Activated naive CD4-positive, alpha-beta T cell treated with anti-CD3 and anti-CD28 coated beads, Interleukin-2, amount 10 ng/mL, durations not matched to agents 7 days and 5 days (primary cell): ENCODE measurements at regions not wholly inside any gene's neighbourhood (a gene's known extent, or its start where the extent isn't known, plus 50 kb on each side); places are given as distances from the start of the nearest gene placed in this dataset.

Experiments
- CTCF ChIA-PET: fragments of 350-600 bp; sonication (Branson Sonifier 250); formaldehyde crosslinking; loops from one replicate; lab custom pipeline; 2021; ENCODE audit warnings: antibody characterized with exemption; lab: Charles Lee
- DNase-seq: peaks from one replicate; pipeline ENCODE4 v3.0.0-alpha.2; 2020
- H3K27ac Mint-ChIP-seq: one replicate; pipeline ENCODE4 v1.8.0; 2021; ENCODE audit warnings: mild to moderate bottlenecking, moderate library complexity, mixed read lengths
- H3K27me3 Mint-ChIP-seq: one replicate; pipeline ENCODE4 v1.8.0; 2021; ENCODE audit warnings: mild to moderate bottlenecking, mixed read lengths
- H3K36me3 Mint-ChIP-seq: one replicate; pipeline ENCODE4 v1.8.0; 2021; ENCODE audit warnings: mixed read lengths
- H3K4me1 Mint-ChIP-seq: one replicate; pipeline ENCODE4 v1.8.0; 2021; ENCODE audit warnings: mixed read lengths
- H3K4me3 Mint-ChIP-seq: one replicate; pipeline ENCODE4 v1.8.0; 2021; ENCODE audit warnings: mild to moderate bottlenecking, moderate library complexity, mixed read lengths
- H3K9me3 Mint-ChIP-seq: one replicate; pipeline ENCODE4 v1.8.0; 2021; ENCODE audit warnings: mixed read lengths

DNA sequence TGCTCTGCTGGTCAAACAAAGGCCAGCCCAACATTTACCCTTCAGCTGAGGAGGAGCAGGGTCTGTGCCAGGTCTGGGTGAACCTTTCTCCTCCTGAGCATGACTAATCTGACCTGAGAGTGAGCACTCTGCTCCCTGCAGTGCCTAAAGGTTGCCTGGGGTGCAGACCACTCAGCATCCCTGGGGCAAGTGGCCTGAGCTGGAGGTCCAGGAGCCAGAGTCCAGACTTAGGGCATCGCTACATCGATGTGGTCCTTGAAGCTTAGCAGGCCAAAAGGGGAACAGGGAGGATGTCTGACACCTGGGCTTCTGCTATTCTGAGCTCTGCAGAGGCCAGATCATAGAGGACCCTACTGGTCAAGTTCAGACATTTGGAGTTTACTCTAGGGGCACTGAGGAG lies 119.1 kb downstream of the FAM43A start:
- H3K27ac Mint-ChIP-seq = no peak overlapping the region
- H3K9me3 Mint-ChIP-seq = no peaks in the 10 kb centered on the region
- no peak for DNase-seq
- CTCF ChIA-PET = no interaction called here
- H3K27me3 Mint-ChIP-seq = peaks cover 27% of the 10 kb centered on the region
- no peaks in the 10 kb centered on the region for H3K4me1 Mint-ChIP-seq
- no peaks in the 10 kb centered on the region for H3K36me3 Mint-ChIP-seq
- no peak overlapping the region for H3K4me3 Mint-ChIP-seq

DNA sequence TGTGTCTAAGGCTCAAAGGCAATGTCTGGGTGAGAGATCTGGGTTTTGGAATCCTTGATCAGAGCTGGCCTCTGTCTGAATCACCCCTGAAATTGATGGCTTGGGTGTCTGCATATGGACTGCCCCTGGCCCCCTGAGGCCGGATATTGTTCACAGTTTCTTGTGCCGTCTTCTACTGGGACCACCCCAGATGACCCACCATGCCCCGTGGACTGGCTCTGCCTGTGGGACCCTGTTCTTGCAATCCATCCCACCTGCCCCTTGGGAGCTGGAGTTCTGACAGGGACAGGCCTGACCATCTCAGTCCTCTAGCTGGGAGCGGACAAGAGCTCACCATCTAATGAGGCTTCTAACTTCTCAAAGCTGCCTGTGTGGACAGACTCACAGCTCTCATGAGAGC lies 119.9 kb downstream of the FAM43A start:
- no peaks in the 10 kb centered on the region for H3K9me3 Mint-ChIP-seq
- CTCF ChIA-PET = interaction anchor here (1.1 kb wide), 1 partner anchor 11 kb away, joined by 3 read pairs; no protein-coding TSS in a partner anchor
- H3K27me3 Mint-ChIP-seq = peaks cover 30% of the 10 kb centered on the region
- no peak for DNase-seq
- H3K4me1 Mint-ChIP-seq = no peaks in the 10 kb centered on the region
- H3K36me3 Mint-ChIP-seq = no peaks in the 10 kb centered on the region
- no peak overlapping the region for H3K4me3 Mint-ChIP-seq
- H3K27ac Mint-ChIP-seq = no peak overlapping the region

DNA sequence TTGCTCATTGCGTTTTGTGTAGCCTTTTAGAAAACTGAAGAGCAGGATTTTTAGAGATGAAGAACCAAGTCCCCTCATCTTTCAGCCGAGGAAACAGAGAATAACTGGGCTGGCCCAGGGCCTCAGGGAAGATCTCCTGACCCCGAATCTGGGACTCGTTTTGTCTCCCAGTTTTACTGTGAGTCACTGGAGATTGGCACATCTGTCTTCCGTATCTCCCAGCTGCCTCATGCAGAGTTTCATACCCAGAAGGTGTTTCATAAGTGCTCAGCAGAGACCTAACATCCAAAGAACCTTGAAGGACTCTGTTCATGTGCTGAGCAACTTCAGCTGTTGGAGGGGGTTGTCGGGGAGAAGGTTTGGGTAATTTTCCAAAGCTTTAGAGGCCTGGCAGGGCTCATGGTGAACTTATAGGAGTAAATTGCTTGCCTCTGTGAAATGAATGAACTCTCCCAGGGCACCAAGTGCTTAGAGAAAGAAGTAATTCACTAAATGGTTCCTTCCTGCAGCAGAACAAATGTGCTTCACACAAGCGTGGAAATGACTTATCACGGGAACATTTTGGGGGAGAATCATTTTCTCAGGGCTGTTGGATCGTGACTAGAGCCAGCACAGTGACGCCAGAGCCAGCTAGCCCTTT lies 121.4 kb downstream of the FAM43A start:
- CTCF ChIA-PET = no interaction called here
- no peak overlapping the region for H3K27ac Mint-ChIP-seq
- peaks cover 27% of the 10 kb centered on the region for H3K27me3 Mint-ChIP-seq
- H3K4me1 Mint-ChIP-seq = no peaks in the 10 kb centered on the region
- H3K36me3 Mint-ChIP-seq = no peaks in the 10 kb centered on the region
- no peak overlapping the region for H3K4me3 Mint-ChIP-seq
- no peaks in the 10 kb centered on the region for H3K9me3 Mint-ChIP-seq
- DNase-seq = no peak

DNA sequence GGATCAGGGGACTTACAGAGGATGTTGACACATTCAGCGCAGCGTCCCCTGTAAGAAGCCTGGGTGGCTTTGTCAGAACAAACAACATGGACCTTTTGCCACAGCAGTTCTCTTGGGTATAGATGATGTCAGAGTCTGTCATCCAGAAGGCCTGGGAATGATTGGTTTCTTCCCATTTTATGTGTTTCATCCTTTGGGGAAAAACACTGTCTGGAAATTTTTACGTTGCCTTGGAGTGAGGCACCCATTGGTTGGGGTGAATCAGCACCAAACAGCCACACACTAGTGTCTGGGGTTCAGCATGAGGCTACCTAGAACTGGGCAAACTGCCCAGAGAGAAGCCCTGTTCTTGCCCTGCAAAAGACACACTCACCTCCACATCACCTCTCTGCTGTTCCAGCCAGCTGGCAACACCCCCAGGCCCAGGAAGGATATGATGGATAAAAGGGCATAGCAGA lies 123.0 kb downstream of the FAM43A start:
- DNase-seq = no peak
- Mint-ChIP-seq H3K27me3 (peaks cover 26% of the 10 kb centered on the region), H3K27ac (no peak overlapping the region), H3K4me3 (no peak overlapping the region), H3K9me3 (no peaks in the 10 kb centered on the region), H3K36me3 (no peaks in the 10 kb centered on the region), H3K4me1 (no peaks in the 10 kb centered on the region)
- CTCF ChIA-PET = no interaction called here

DNA sequence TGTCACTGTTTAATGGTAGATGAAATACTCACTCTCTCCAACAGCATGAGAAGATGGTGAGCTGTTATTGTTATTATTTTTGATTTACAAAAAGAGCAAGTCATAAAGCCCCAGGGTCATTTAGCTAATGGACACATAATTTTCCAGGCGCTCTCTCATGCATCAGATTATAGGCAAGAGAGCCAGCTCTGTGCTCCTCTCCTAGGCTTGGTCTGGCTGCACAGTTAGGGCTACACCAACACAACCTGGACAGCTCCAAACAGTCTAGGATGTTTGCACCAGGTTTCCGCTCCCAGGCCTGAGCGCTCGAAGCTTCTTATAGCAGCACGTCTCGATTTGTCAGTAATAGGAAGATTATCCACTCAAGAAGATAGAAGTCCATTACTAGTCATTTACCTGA lies 123.7 kb downstream of the FAM43A start:
- H3K27me3 Mint-ChIP-seq = peaks cover 23% of the 10 kb centered on the region
- H3K9me3 Mint-ChIP-seq = no peaks in the 10 kb centered on the region
- CTCF ChIA-PET = no interaction called here
- H3K4me3 Mint-ChIP-seq = no peak overlapping the region
- H3K4me1 Mint-ChIP-seq = no peaks in the 10 kb centered on the region
- no peaks in the 10 kb centered on the region for H3K36me3 Mint-ChIP-seq
- no peak for DNase-seq
- no peak overlapping the region for H3K27ac Mint-ChIP-seq

DNA sequence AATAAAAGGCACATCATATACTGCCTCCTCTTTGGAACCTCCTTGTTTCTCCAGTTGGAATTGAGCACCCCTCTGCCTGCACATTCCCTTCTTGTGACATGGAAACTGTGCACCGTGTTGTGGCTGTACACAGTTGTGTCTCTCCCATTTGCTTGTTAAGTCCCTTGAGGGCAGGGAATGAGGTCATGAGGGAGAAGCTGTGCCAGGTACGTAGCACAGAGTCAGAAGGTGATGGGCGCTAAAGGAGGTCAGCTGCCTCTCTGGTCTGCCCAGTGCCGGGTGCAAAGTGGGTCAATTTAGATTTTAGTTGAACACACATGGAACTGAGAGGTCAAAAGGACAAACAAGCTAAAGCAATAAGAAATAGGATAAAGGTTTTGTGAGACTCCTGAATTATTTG lies 124.4 kb downstream of the FAM43A start:
- CTCF ChIA-PET = no interaction called here
- Mint-ChIP-seq H3K36me3 (no peaks in the 10 kb centered on the region), H3K27me3 (peaks cover 23% of the 10 kb centered on the region), H3K4me1 (no peaks in the 10 kb centered on the region), H3K4me3 (no peak overlapping the region), H3K27ac (no peak overlapping the region), H3K9me3 (no peaks in the 10 kb centered on the region)
- no peak for DNase-seq

DNA sequence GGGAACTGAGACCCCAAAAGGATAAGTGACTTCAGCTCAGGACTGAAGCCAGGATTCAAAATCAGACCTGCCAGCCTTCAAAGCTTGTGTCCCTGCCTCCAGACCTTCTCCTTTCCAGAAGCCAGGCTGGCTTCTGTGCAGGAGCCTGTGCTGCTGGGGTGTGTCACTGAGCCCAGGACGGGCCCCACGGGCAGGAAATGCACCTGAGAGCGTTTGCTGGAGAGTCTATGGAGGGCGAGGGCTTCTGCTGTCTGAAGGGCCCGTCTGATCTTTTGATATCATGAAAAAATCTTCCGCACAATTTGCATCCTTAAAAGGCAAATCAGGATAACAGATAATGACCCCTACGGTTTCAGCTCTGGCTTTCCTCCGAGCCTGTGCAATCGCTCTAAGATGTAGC lies 125.4 kb downstream of the FAM43A start:
- no peak for DNase-seq
- H3K9me3 Mint-ChIP-seq = no peaks in the 10 kb centered on the region
- no peaks in the 10 kb centered on the region for H3K36me3 Mint-ChIP-seq
- H3K27me3 Mint-ChIP-seq = peaks cover 18% of the 10 kb centered on the region
- no peaks in the 10 kb centered on the region for H3K4me1 Mint-ChIP-seq
- CTCF ChIA-PET = no interaction called here
- H3K27ac Mint-ChIP-seq = no peak overlapping the region
- no peak overlapping the region for H3K4me3 Mint-ChIP-seq

DNA sequence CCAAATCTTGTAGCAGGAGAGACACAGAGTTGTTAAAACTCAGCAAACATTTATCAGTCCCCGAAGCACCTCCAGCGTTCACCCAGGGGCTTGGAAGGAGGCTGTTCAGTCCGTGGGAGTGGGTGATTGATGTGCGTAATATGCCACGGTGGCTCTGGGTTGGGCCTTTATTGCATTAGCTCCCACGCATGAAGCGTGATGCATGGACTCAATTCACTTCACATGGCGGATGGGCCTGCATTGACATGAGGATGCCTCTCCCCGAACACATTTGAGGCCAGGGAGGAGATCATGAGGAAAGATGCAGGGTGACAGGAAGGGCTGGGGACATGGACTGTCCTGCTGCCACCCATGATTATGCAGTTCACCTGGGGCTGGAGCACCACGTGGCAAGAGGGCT lies 126.5 kb downstream of the FAM43A start:
- CTCF ChIA-PET = interaction anchor here (0.6 kb wide), 1 partner anchor 129 kb away, joined by 3 read pairs; no protein-coding TSS in a partner anchor
- Mint-ChIP-seq H3K4me3 (no peak overlapping the region), H3K4me1 (no peaks in the 10 kb centered on the region), H3K9me3 (no peaks in the 10 kb centered on the region), H3K27ac (no peak overlapping the region), H3K27me3 (peaks cover 9% of the 10 kb centered on the region), H3K36me3 (no peaks in the 10 kb centered on the region)
- no peak for DNase-seq

DNA sequence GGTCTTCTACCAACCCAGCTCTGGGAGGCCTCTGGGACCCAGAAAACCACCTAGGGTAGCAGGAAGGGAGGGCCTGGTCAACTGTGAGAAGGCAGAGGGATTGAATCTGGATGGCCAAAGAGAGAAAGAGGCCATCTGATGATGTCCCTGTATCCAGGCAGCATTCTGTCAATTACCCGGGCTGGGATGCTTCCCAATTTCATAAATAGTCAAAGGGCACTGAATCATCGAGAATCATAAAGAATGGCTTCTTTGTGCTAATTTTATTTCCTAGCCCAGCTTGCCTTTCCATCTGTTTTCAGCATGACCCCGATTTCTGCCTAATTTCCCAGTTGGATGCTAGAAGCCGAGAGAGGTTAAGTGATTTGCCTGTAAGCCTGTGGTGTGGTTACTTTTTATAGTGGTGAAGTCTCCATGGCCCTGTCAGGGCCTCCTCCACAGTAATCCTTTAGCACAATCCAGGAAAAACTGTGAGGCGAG lies 129.2 kb downstream of the FAM43A start:
- CTCF ChIA-PET = interaction anchor here (0.6 kb wide), 1 partner anchor 127 kb away, joined by 3 read pairs; no protein-coding TSS in a partner anchor
- DNase-seq = no peak

DNA sequence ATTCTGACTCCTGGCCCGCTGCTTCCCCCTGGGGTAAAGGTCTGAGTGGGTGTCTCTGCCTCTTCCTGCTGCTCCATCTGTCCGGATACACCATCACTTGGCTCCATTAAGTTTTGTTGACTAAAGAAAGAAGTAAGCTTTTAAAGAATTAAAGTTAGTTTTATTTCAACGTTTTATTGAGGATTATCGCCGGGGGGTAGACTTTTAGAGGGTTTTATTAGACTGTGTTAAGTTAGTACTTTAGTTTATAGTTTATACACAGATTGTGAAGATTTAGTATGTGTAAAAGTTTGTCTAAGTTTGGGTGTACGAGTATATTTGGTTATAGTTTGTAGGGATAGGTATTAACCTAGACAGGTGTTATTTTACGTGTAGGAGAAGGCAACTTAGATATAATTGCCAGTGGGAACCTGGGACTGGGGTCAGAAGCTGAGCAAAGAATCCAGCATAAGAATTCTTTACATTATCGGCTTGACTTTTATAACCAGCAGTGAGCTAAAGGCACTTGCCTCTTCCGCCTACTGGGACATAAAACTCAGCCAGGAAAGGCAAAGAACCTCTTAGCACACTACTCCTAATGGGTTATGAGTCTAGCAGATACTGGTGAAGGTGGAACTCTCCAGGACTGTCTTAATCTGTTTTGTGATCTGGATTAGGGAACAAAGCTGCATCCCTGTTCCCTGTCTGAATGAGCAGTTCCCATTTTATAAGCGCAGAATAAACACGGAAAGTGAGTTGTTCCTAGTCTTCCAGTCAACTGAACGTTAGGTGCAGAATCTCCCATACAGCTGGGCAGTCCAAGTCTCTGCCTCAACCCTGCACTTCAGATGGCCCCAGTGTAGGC lies 131.3 kb downstream of the FAM43A start:
- peaks cover 24% of the 10 kb centered on the region for H3K27me3 Mint-ChIP-seq
- H3K27ac Mint-ChIP-seq = no peak overlapping the region
- no peaks in the 10 kb centered on the region for H3K9me3 Mint-ChIP-seq
- H3K36me3 Mint-ChIP-seq = no peaks in the 10 kb centered on the region
- no peak for DNase-seq
- no peak overlapping the region for H3K4me3 Mint-ChIP-seq
- CTCF ChIA-PET = interaction anchor here (1.4 to 1.7 kb wide), 2 partner anchors 11 to 134 kb away, joined by 3 read pairs; no protein-coding TSS in a partner anchor
- H3K4me1 Mint-ChIP-seq = no peaks in the 10 kb centered on the region

More for the DNA sequence above, 129.2 kb downstream of the FAM43A start:
- H3K4me1 Mint-ChIP-seq = no peaks in the 10 kb centered on the region
- no peak overlapping the region for H3K4me3 Mint-ChIP-seq
- no peaks in the 10 kb centered on the region for H3K36me3 Mint-ChIP-seq
- no peak overlapping the region for H3K27ac Mint-ChIP-seq
- H3K27me3 Mint-ChIP-seq = peaks cover 18% of the 10 kb centered on the region
- H3K9me3 Mint-ChIP-seq = no peaks in the 10 kb centered on the region

DNA sequence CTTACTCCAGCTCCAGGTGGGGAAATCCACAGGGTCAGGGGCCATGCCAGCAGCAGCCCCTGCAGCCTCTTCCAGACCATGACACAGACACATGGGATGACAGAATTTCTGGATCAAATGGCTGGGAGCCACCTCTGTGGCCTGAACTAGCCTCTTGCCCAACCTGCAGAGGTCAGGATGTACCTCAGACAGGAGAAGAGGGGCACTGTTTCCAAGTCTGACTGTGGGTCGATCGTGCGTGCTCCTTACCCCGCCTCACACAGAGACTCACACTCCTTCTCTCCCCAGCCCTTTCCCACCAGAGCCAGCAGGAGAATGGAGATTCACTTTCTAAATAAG lies 131.9 kb downstream of the FAM43A start:
- peaks cover 25% of the 10 kb centered on the region for H3K27me3 Mint-ChIP-seq
- DNase-seq = no peak
- CTCF ChIA-PET = interaction anchor here (1.4 kb wide), 1 partner anchor 135 kb away, joined by 3 read pairs; no protein-coding TSS in a partner anchor
- no peaks in the 10 kb centered on the region for H3K4me1 Mint-ChIP-seq
- no peak overlapping the region for H3K4me3 Mint-ChIP-seq
- no peaks in the 10 kb centered on the region for H3K9me3 Mint-ChIP-seq
- no peaks in the 10 kb centered on the region for H3K36me3 Mint-ChIP-seq
- no peak overlapping the region for H3K27ac Mint-ChIP-seq

DNA sequence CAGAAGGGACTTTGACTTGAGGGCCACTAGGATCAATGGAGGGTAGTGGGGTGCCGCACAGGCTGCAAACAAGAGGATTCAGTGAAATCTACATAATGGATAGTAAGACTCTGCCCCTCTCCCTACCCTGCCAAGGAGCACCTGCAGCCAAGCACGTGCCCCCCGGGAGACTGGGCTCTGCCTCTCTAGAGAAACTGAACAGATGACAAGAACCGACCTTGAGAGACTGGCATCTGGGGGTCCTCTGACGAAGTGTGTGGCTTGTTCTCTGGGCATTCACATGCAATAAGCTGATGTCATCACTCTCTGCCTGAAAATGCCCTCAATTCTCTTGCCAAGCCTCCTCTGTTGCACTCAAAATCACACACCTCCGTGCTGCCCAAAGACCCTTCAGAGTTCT lies 132.3 kb downstream of the FAM43A start:
- no peaks in the 10 kb centered on the region for H3K36me3 Mint-ChIP-seq
- DNase-seq = no peak
- no peaks in the 10 kb centered on the region for H3K4me1 Mint-ChIP-seq
- peaks cover 29% of the 10 kb centered on the region for H3K27me3 Mint-ChIP-seq
- CTCF ChIA-PET = interaction anchor here (1.4 kb wide), 1 partner anchor 135 kb away, joined by 3 read pairs; no protein-coding TSS in a partner anchor
- H3K4me3 Mint-ChIP-seq = no peak overlapping the region
- H3K27ac Mint-ChIP-seq = no peak overlapping the region
- no peaks in the 10 kb centered on the region for H3K9me3 Mint-ChIP-seq

DNA sequence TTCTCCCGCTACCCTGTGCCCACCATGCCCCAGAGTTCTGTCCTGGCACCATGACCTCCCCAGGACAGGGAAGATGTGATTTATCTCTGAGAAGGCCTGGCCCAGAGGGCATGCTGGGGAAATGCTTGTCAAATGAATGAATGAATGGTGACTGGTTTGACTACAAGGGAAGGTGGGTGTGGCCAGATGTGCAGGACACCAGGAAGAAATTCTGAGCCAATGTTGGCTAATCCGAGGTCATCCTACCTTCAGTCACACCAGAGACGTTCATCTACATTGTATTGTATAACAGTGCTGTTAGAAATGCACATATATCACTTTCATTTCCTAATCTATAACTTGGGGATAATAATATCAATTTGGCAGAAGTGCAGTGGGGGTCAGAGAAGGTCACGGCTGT lies 138.4 kb downstream of the FAM43A start:
- peaks cover 15% of the 10 kb centered on the region for H3K27me3 Mint-ChIP-seq
- H3K4me1 Mint-ChIP-seq = no peaks in the 10 kb centered on the region
- no peak overlapping the region for H3K27ac Mint-ChIP-seq
- no peaks in the 10 kb centered on the region for H3K9me3 Mint-ChIP-seq
- CTCF ChIA-PET = no interaction called here
- no peak overlapping the region for H3K4me3 Mint-ChIP-seq
- H3K36me3 Mint-ChIP-seq = no peaks in the 10 kb centered on the region
- no peak for DNase-seq

DNA sequence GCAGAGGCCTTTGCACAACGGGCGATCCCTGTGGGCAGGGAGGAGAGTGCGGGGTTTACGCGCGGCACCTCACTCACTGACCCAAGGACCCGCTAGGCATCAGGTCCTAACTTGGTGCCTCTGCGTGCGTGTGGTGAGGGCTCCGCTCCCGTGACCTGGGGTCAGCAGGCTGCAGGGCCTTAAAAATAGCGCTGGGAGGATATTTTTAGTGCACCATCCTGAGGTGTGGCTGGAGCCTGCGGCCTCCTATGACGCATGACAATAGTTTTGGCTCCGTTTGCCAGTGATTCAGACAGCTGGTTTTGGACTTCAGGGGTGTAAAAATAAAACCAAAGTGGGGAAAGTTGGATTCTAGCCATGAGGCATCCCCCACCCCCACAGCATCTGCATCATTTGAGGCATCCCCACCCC lies 139.0 kb downstream of the FAM43A start:
- no peak for DNase-seq
- CTCF ChIA-PET = no interaction called here
- H3K27ac Mint-ChIP-seq = no peak overlapping the region

More for the DNA sequence above, 139.0 kb downstream of the FAM43A start:
- Mint-ChIP-seq H3K4me1 (no peaks in the 10 kb centered on the region), H3K27me3 (peaks cover 15% of the 10 kb centered on the region), H3K36me3 (no peaks in the 10 kb centered on the region), H3K4me3 (no peak overlapping the region), H3K9me3 (no peaks in the 10 kb centered on the region)
